H1 (cell line): ENCODE measurements at regions not wholly inside any gene's neighbourhood (a gene's known extent, or its start where the extent isn't known, plus 50 kb on each side); places are given as distances from the start of the nearest gene placed in this dataset.

Source experiments
- CTCF ChIA-PET: fragments of 300-600 bp; sonication (Branson Sonifier 250); formaldehyde crosslinking; loops from one replicate; lab custom pipeline; 2021; ENCODE audit not compliant: partially characterized antibody; lab: Charles Lee
- POLR2A ChIA-PET: fragments of 300-600 bp; sonication (Branson Sonifier 250); formaldehyde crosslinking; loops from one replicate; lab custom pipeline; 2021; ENCODE audit warnings: inconsistent platforms; ENCODE audit not compliant: partially characterized antibody; lab: Charles Lee
- DNase-seq, 2 experiments: peaks; one replicate each; pipeline versions ENCODE4 v3.0.0 to v3.0.0-alpha.2; 2010 to 2022; ENCODE audit warnings: low spot score in 2 of 2, low read depth in 1 of 2, mixed read lengths in 1 of 2
- FAIRE-seq: peaks from 2 replicates; lab custom pipeline; 2011; peaks lifted over from hg19 to GRCh38; lab: Jason Lieb, UNC
- H2AFZ ChIP-seq: 2 replicates; pipeline ENCODE4 v1.8.1; 2012; ENCODE audit warnings: low read length, inconsistent platforms
- H2AK5ac ChIP-seq: 2 replicates; pipeline ENCODE4 v1.6.1; 2013; ENCODE audit warnings: low read depth, low read length
- H2BK120ac ChIP-seq: replicated peaks from 2 replicates; pipeline ENCODE3; 2013; ENCODE audit warnings: low read depth, low read length, inconsistent platforms
- H2BK12ac ChIP-seq: 2 replicates; pipeline ENCODE4 v1.6.1; 2013; ENCODE audit warnings: low read depth, low read length
- H2BK15ac ChIP-seq: 2 replicates; pipeline ENCODE4 v1.6.1; 2013; ENCODE audit warnings: low read length
- H2BK20ac ChIP-seq: 2 replicates; pipeline ENCODE4 v1.6.1; 2013; ENCODE audit warnings: low read length
- H2BK5ac ChIP-seq: 2 replicates; pipeline ENCODE4 v1.6.1; 2013; ENCODE audit warnings: low read depth, low read length
- H3K14ac ChIP-seq: 2 replicates; pipeline ENCODE4 v1.6.1; 2013; ENCODE audit warnings: inconsistent platforms; ENCODE audit not compliant: insufficient read length
- H3K18ac ChIP-seq: 2 replicates; pipeline ENCODE4 v1.6.1; 2013; ENCODE audit warnings: low read length; ENCODE audit errors: extremely low read depth
- H3K23ac ChIP-seq: 2 replicates; pipeline ENCODE4 v1.6.1; 2013; ENCODE audit warnings: inconsistent platforms; ENCODE audit not compliant: insufficient read length
- H3K23me2 ChIP-seq: 2 replicates; pipeline ENCODE4 v1.6.1; 2013; ENCODE audit warnings: low read depth, low read length
- H3K27ac ChIP-seq: 2 replicates; pipeline ENCODE4 v1.6.1; 2011; ENCODE audit warnings: low read depth, low read length, inconsistent platforms
- H3K27me3 ChIP-seq, 4 experiments: replicated peaks in 1 of 4; 1 replicate in 1 of 4; 2 replicates in 3 of 4; pipeline versions ENCODE4 v1.6.1 to v1.8.1; 2011 to 2013; ENCODE audit warnings: low read length in 3 of 4, mild to moderate bottlenecking in 3 of 4, inconsistent platforms in 2 of 4, mixed read lengths in 2 of 4, moderate library complexity in 1 of 4; ENCODE audit not compliant: control insufficient read depth in 3 of 4, insufficient read depth in 3 of 4; ENCODE audit errors: extremely low read depth in 1 of 4
- H3K36me3 ChIP-seq, 4 experiments: 2 replicates each; pipeline versions ENCODE4 v1.6.1 to v1.8.1; 2011 to 2013; ENCODE audit warnings: mild to moderate bottlenecking in 4 of 4, low read length in 3 of 4, moderate library complexity in 2 of 4, control low read depth in 1 of 4, inconsistent platforms in 1 of 4; ENCODE audit not compliant: insufficient read depth in 4 of 4, control insufficient read depth in 2 of 4
- H3K4ac ChIP-seq: replicated peaks from 2 replicates; pipeline ENCODE3; 2013; ENCODE audit warnings: low read length, low read depth, mixed read lengths, inconsistent platforms; ENCODE audit not compliant: insufficient read length
- H3K4me1 ChIP-seq, 4 experiments: replicated peaks in 1 of 4; 1 replicate in 1 of 4; 2 replicates in 3 of 4; pipeline versions ENCODE4 v1.6.1 to v1.8.1; 2011 to 2013; ENCODE audit warnings: low read length in 3 of 4, inconsistent platforms in 2 of 4, mixed read lengths in 1 of 4; ENCODE audit not compliant: insufficient read depth in 4 of 4, control insufficient read depth in 3 of 4
- H3K4me2 ChIP-seq, 2 experiments: 2 replicates each; pipeline versions ENCODE4 v1.6.1 to v1.8.1; 2011 to 2013; ENCODE audit warnings: low read depth in 2 of 2, low read length in 2 of 2, control low read depth in 1 of 2, inconsistent platforms in 1 of 2, mild to moderate bottlenecking in 1 of 2; ENCODE audit not compliant: insufficient read depth in 1 of 2
- H3K4me3 ChIP-seq, 4 experiments: fragments of 200-600, 300-600 bp in 1 of 4; sonication (generic), shearing (Covaris generic), sonication (Bioruptor Twin) in 1 of 4; 2 replicates each; pipeline versions ENCODE4 v1.5.1 to v1.8.1; 2011 to 2016; ENCODE audit warnings: low read length in 4 of 4, low read depth in 3 of 4, control low read depth in 2 of 4, inconsistent platforms in 2 of 4, mild to moderate bottlenecking in 2 of 4, mixed read lengths in 1 of 4, moderate library complexity in 1 of 4; ENCODE audit not compliant: insufficient read depth in 2 of 4; ENCODE audit errors: extremely low read depth in 1 of 4
- H3K56ac ChIP-seq: replicated peaks from 2 replicates; pipeline ENCODE3; 2013; ENCODE audit warnings: low read depth, mild to moderate bottlenecking, mixed read lengths, low read length, inconsistent platforms; ENCODE audit not compliant: insufficient read length
- H3K79me1 ChIP-seq: 2 replicates; pipeline ENCODE4 v1.6.1; 2013; ENCODE audit warnings: low read depth, low read length, control low read depth
- H3K79me2 ChIP-seq, 2 experiments: 2 replicates each; pipeline versions ENCODE4 v1.6.1 to v1.8.1; 2012 to 2013; ENCODE audit warnings: low read length in 2 of 2, mild to moderate bottlenecking in 2 of 2, inconsistent platforms in 1 of 2; ENCODE audit not compliant: insufficient read depth in 2 of 2, control insufficient read depth in 1 of 2
- H3K9ac ChIP-seq, 4 experiments: replicated peaks in 1 of 4; 1 replicate in 1 of 4; 2 replicates in 3 of 4; pipeline versions ENCODE4 v1.6.1 to v1.8.1; 2011 to 2013; ENCODE audit warnings: low read depth in 3 of 4, low read length in 3 of 4, control low read depth in 2 of 4, mild to moderate bottlenecking in 2 of 4, moderate library complexity in 2 of 4, inconsistent platforms in 1 of 4; ENCODE audit errors: extremely low read depth in 1 of 4
- H3K9me3 ChIP-seq, 2 experiments: 2 replicates each; pipeline versions ENCODE4 v1.6.1 to v1.8.1; 2012 to 2013; ENCODE audit warnings: mild to moderate bottlenecking in 2 of 2, moderate library complexity in 2 of 2, control low read depth in 1 of 2, inconsistent platforms in 1 of 2, low read depth in 1 of 2, low read length in 1 of 2, mixed read lengths in 1 of 2; ENCODE audit not compliant: insufficient read depth in 2 of 2
- H4K20me1 ChIP-seq, 2 experiments: replicated peaks in 1 of 2; 2 replicates each; pipeline versions ENCODE3 to v1.8.1; 2011 to 2013; ENCODE audit warnings: inconsistent platforms in 2 of 2, low read length in 2 of 2, mild to moderate bottlenecking in 1 of 2; ENCODE audit not compliant: insufficient read depth in 2 of 2, control insufficient read depth in 1 of 2
- H4K5ac ChIP-seq: 2 replicates; pipeline ENCODE4 v1.6.1; 2013; ENCODE audit warnings: low read length, low read depth, mixed read lengths, inconsistent platforms; ENCODE audit not compliant: insufficient read length
- H4K8ac ChIP-seq: 2 replicates; pipeline ENCODE4 v1.8.0; 2013; ENCODE audit warnings: mild to moderate bottlenecking, moderate library complexity, low read length, inconsistent platforms; ENCODE audit not compliant: insufficient read depth; ENCODE audit errors: extremely low read depth
- H4K91ac ChIP-seq: replicated peaks from 2 replicates; pipeline ENCODE3; 2013; ENCODE audit warnings: low read length, mixed read lengths, inconsistent platforms; ENCODE audit not compliant: insufficient read length
- BRCA1 ChIP-seq: IDR thresholded peaks from 2 replicates; pipeline ENCODE4 v1.6.1; 2012; ENCODE audit warnings: low read depth, low read length, improper control_type of control experiment
- CBX5 ChIP-seq: fragments of 300-800, 300-1000 bp; sonication (generic); IDR thresholded peaks from 2 replicates; pipeline ENCODE4 v1.7.1; 2016; ENCODE audit warnings: antibody characterized with exemption, low read length, low read depth
- CTBP2 ChIP-seq: IDR thresholded peaks from 2 replicates; pipeline ENCODE4 v1.7.0; 2011; ENCODE audit warnings: borderline replicate concordance, mild to moderate bottlenecking, moderate library complexity, mixed read lengths, low read length; ENCODE audit not compliant: insufficient read depth, insufficient read length
- GTF2F1 ChIP-seq: IDR thresholded peaks from 2 replicates; pipeline ENCODE4 v1.6.1; 2012; ENCODE audit warnings: low read depth, low read length, improper control_type of control experiment, borderline replicate concordance
- POLR2A ChIP-seq, 2 experiments: IDR thresholded peaks; 1 replicate in 1 of 2; 2 replicates in 1 of 2; pipeline ENCODE4 v1.6.1; 2011; ENCODE audit warnings: low read depth in 2 of 2, low read length in 2 of 2, mild to moderate bottlenecking in 2 of 2; ENCODE audit errors: control extremely low read depth in 1 of 2
- RAD21 ChIP-seq, 2 experiments: IDR thresholded peaks in 1 of 2; conservative IDR thresholded peaks in 1 of 2; 2 replicates each; pipeline ENCODE4 v1.6.1; 2011; ENCODE audit warnings: low read depth in 2 of 2, low read length in 2 of 2, improper control_type of control experiment in 1 of 2, inconsistent platforms in 1 of 2, mild to moderate bottlenecking in 1 of 2, moderate library complexity in 1 of 2
- RFX5 ChIP-seq: IDR thresholded peaks from 2 replicates; pipeline ENCODE4 v1.6.1; 2011; ENCODE audit warnings: low read depth, low read length, improper control_type of control experiment, borderline replicate concordance
- RNF2 ChIP-seq: fragments of 200-900, 300-1000 bp; sonication (generic); IDR thresholded peaks from 2 replicates; pipeline ENCODE4 v1.7.1; 2016; ENCODE audit warnings: borderline replicate concordance, low read depth, mild to moderate bottlenecking, antibody characterized with exemption, low read length; ENCODE audit not compliant: poor library complexity, severe bottlenecking; ENCODE audit errors: missing control alignments
- SIN3A ChIP-seq, 2 experiments: IDR thresholded peaks in 1 of 2; conservative IDR thresholded peaks in 1 of 2; 2 replicates each; pipeline ENCODE4 v1.6.1; 2011 to 2012; ENCODE audit warnings: low read length in 2 of 2, improper control_type of control experiment in 1 of 2, low read depth in 1 of 2, mild to moderate bottlenecking in 1 of 2
- TCF12 ChIP-seq: IDR thresholded peaks from 2 replicates; pipeline ENCODE4 v1.6.1; 2011; ENCODE audit warnings: low read depth, mild to moderate bottlenecking, low read length
- WGBS, 2 experiments: shearing (Covaris generic) in 1 of 2; methylation state at CpG; one replicate each; pipeline versions ENCODE4 v1.1.6 to v1.1.7; 2013 to 2015; ENCODE audit warnings: low lambda C conversion rate in 2 of 2, mixed read lengths in 2 of 2, inconsistent platforms in 1 of 2, low coverage in 1 of 2, missing lambda C conversion rate in 1 of 2; ENCODE audit not compliant: insufficient replicate concordance in 2 of 2, insufficient coverage in 1 of 2, insufficient read length in 1 of 2; ENCODE audit errors: extremely low coverage in 1 of 2, missing lambda C conversion rate in 1 of 2; 5-methylcytosine and 5-hydroxymethylcytosine counted together

- Histone ChIP-seq H3K79me2 (no peaks in the 10 kb centered on the region), H2BK20ac (no peak overlapping the region), H3K56ac (no peak overlapping the region), H4K8ac (no peak overlapping the region), H2AK5ac (no peak overlapping the region), H3K27ac (no peak overlapping the region), H2BK120ac (no peak overlapping the region), H3K27me3 (no peaks in the 10 kb centered on the region), H3K9ac (no peak overlapping the region), H2BK5ac (no peak overlapping the region), H2BK12ac (no peak overlapping the region), H3K23ac (no peak overlapping the region), H3K4ac (no peak overlapping the region), H4K20me1 (no peaks in the 10 kb centered on the region), H4K91ac (no peak overlapping the region), H3K4me3 (no peak overlapping the region), H3K36me3 (no peaks in the 10 kb centered on the region), H3K79me1 (no peaks in the 10 kb centered on the region), H2AFZ (no peak overlapping the region), H3K4me2 (no peak overlapping the region), H3K18ac (no peak overlapping the region), H3K4me1 (no peaks in the 10 kb centered on the region), H2BK15ac (no peak overlapping the region), H3K14ac (no peak overlapping the region), H3K9me3 (no peaks in the 10 kb centered on the region), H3K23me2 (no peaks in the 10 kb centered on the region), H4K5ac (no peak overlapping the region)
- FAIRE-seq (no peak), DNase-seq (no peak)
- ChIA-PET CTCF (interaction anchor here (0.7 to 11.1 kb wide), 15 partner anchors 10 to 303 kb away, joined by 3 to 102 read pairs (median 5); no protein-coding TSS in a partner anchor), POLR2A (no interaction called here)
- 90% methylated on average over 3 of the region's 3 CpGs; no CpG with 5 or more reads in 1 of the 2 experiments for WGBS, 2 experiments
- TF ChIP-seq POLR2A (IDR thresholded peaks at IDR 0.05; ENCODE audit: control extremely low read depth in 1 of 2, low read depth in 2 of 2, low read length in 2 of 2) (no peak), BRCA1 (no peak), RNF2 (no peak), RAD21 (IDR thresholded peaks at IDR 0.05 in 1 of 2, conservative IDR thresholded peaks at IDR 0.05 in 1 of 2; ENCODE audit: low read depth in 2 of 2, low read length in 2 of 2) (no peak), RFX5 (no peak), TCF12 (no peak), GTF2F1 (no peak), SIN3A (conservative IDR thresholded peaks at IDR 0.05 in 1 of 2, IDR thresholded peaks at IDR 0.05 in 1 of 2; ENCODE audit: low read depth in 1 of 2, low read length in 2 of 2) (no peak), CTBP2 (no peak), CBX5 (no peak)
Measured at GRCh38 chr7:142607351-142607750, 141.9 kb upstream of the PRSS1 start.
